T47D (cell line): ENCODE measurements at regions not wholly inside any gene's neighbourhood (a gene's known extent, or its start where the extent isn't known, plus 50 kb on each side); places are given as distances from the start of the nearest gene placed in this dataset.
A peak's percentile ranks its signal among the peaks of the same experiment; 100 is the strongest.

Source experiments
- DNase-seq, 2 experiments: peaks; one replicate each; pipeline versions ENCODE4 v3.0.0 to v3.0.0-alpha.2; 2011 to 2012; ENCODE audit warnings: low read depth in 1 of 2, low spot score in 1 of 2
- JUND ChIP-seq: IDR thresholded peaks from 2 replicates; pipeline ENCODE4 v1.6.1; 2012; ENCODE audit warnings: low read depth
- in situ Hi-C: cut with HindIII; loops from 2 replicates; pipeline ENCODE4 v1.10.0; 2016; ENCODE audit warnings: low sequenced_read_pairs, low pct_unique_long_range_greater_than_20kb

- TF ChIP-seq JUND: no peak
- peak; percentile 4 to 36 for DNase-seq
- in situ Hi-C loops: no loop called here
Observed at GRCh38 chr6:79431537-79431933, 105.7 kb downstream of the LCA5 start.

DNA sequence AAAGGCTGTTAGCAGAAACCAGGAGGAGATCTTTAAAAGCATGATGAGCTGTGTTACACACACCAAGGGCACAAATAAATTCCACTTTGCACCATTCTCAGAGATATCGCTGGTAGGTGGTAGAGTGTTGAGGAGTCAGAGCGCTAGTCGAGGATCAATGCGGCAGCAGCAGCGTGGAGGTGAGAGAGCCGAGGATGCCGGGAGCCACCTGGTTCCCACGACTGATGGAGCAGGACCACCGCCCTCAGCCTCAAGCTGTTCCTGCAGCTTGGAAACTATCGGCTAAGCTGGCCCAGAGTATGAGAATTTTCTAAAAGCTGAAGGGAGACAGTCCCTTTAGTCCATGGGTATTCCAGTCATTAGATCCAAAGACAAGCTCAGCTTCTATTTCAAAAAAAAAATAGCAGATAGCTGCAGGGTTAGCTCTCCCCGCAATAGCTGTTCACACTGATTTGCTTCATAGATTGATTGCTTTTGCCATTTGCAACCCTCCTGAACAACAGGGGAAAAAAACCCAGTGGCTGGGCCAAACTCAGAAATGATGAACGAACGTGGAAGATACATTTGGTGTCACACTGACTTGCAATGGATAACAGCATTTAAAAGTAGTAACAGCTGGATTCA is 106.2 kb downstream of the LCA5 start:
- DNase-seq: no peak
- in situ Hi-C loops: no loop called here
- TF ChIP-seq JUND: no peak

DNA sequence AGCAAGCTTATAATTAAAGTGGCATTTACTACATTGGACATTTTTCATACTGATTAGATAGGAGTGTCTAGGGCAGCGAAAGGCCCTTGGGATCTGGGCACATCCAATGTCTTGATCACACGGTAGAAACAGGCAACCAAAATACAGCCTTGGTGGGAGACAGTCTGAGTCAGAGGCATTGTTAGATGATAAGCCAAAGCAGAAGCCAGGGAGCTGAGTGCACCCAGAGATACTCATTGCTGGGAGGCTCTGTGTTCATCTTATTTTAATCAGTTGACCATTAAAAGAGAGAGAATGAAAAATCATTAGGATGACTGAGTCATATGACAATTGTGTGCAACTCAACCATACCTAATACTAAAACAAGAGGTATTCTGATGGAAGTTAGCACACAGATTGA is 109.5 kb downstream of the LCA5 start:
- in situ Hi-C loops: no loop called here
- DNase-seq: no peak
- TF ChIP-seq JUND: no peak

- no peak for DNase-seq
- TF ChIP-seq JUND: no peak
- in situ Hi-C loops: no loop called here
Observed at GRCh38 chr6:79426625-79427278, 110.5 kb downstream of the LCA5 start.

- in situ Hi-C loops: no loop called here
- no peak for TF ChIP-seq JUND
- no peak for DNase-seq
Observed at GRCh38 chr6:79425589-79426311, 111.5 kb downstream of the LCA5 start.

DNA sequence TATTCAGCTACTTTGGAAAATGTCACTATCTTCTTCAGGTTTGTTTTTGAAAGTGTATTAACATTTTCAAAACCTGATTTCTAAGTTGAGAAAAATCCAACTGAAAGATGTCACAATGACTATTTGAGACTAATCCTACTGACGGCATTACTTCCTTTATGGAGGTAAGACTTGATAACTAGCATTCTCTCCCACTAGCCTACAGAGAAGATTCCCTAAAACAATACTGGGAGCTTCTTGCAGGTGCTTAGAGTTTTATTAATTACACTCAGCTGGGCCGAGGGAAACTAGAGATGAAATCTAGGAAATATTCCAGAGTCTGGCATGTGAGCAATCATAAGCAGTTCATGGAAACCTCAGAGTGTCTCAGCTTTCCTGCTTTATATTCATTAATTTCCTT is 114.0 kb downstream of the LCA5 start:
- no peak for DNase-seq
- in situ Hi-C loops: no loop called here

GRCh38 chr6:79422666-79423065 is 114.6 kb downstream of the LCA5 start:
- DNase-seq: no peak
- in situ Hi-C loops: no loop called here
- no peak for TF ChIP-seq JUND

More for the DNA sequence above, 114.0 kb downstream of the LCA5 start:
- TF ChIP-seq JUND: no peak

GRCh38 chr6:79421707-79422484 is 115.3 kb downstream of the LCA5 start:
- no peak for TF ChIP-seq JUND
- in situ Hi-C loops: no loop called here
- DNase-seq: peak in 1 of 2 experiments; percentile 11

- in situ Hi-C loops: no loop called here
- no peak for TF ChIP-seq JUND
- DNase-seq: no peak
Observed at GRCh38 chr6:79421001-79421411, 116.2 kb downstream of the LCA5 start.

DNA sequence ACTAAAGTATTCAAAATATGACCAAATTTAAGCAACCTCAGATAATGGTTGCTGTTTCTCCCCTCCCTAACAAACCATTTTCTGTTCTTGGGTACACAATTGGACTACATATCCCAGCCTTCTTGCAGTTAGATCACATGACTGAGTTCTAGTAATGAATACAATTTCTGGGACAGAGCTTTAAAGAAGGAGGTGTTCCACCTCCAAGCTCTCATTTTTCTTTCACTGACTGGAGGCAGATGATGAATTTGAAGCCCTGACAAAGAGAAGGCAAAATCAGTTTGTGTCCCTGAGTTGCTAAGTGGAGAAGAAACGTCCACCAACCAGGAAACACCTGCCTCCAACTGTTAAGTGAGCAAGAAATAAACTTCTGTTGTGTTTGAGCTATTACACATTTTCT is 117.2 kb downstream of the LCA5 start:
- no peak for TF ChIP-seq JUND
- in situ Hi-C loops: no loop called here
- DNase-seq: peak in 1 of 2 experiments; percentile 9

DNA sequence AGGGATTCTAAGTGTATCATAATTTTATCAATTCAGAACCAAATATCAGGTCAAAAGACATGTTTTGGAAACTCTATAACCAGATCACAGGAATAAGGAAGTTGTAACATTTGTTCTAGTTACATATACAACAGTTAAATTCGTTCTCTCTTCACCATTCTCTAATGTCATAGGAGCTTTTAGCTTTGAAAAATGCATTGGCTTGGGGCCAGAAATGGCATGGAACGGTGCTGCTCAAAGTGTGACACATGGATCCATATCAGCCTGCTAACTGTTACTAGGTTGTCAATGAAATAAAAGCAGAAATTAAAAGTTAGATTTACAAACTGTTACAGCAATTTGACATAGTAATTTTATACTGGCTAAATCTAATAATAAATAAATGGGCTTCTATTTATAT is 120.3 kb downstream of the LCA5 start:
- in situ Hi-C loops: no loop called here
- TF ChIP-seq JUND: no peak
- DNase-seq: peak in 1 of 2 experiments; percentile 2

GRCh38 chr6:79413562-79414002 is 123.6 kb downstream of the LCA5 start:
- in situ Hi-C loops: no loop called here
- DNase-seq: peak in 1 of 2 experiments; percentile 9
- no peak for TF ChIP-seq JUND

DNA sequence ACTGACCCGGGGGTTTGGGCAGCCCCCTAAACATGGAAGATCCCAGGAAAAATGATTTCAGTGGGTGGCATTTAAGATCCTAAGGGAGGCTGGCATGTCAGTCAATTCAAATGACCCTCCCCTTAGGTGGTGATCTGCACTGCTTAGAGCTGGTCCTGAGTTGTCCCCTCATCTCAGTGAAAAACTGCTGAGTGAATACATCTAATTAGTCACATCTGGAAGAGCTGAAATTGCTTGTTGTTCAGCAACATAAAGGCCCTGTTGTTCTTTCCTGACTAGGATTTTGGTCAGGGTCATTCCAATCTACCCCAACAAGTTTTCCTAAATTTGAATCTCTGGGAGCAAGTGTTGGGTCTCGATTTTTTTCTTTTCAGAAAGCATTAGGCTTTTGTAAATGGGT is 126.4 kb downstream of the LCA5 start:
- TF ChIP-seq JUND: no peak
- in situ Hi-C loops: no loop called here
- DNase-seq: no peak
